ENCODE measurements at regions not wholly inside any gene's neighbourhood (a gene's known extent, or its start where the extent isn't known, plus 50 kb on each side); places are given as distances from the start of the nearest gene placed in this dataset.
"Not testable (repeated sequence)": the region's sequence is repeated elsewhere in the genome, so short reads cannot be mapped to it uniquely, and the experiment has no call there.

DNA sequence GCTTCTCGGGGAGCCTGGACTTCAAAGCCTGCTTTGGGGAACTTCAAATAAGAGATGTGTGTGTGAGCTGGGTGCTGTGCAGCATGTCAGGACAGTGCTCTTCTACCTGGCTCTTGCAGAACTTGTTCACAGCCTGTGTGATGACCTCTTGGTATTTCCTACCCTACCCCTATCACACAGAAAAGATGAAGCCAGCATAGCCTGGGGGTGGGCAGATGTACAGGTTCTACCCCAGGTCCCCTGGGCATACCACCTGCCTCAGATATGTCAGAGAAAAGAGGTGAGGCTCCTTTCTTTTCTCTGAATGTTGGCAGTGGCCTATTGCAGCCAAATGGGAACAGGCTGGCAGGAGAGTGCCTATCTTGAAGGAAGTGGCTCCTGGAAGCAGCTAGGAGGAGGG, 111.7 kb upstream of the ALG10B start:
- no peaks in the 10 kb centered on the region for H3K4me1 Mint-ChIP-seq
- no peaks in the 10 kb centered on the region for H3K36me3 Mint-ChIP-seq (ENCODE audit: low read depth)
- H3K4me3 Mint-ChIP-seq = no peak overlapping the region
- no peak overlapping the region for H3K27ac Mint-ChIP-seq
- no peaks in the 10 kb centered on the region for H3K27me3 Mint-ChIP-seq (ENCODE audit: low read depth)
- TF ChIP-seq CTCF (IDR thresholded peaks at IDR 0.05; ENCODE audit: unreplicated experiment in 3 of 3) = no peak
- H3K9me3 Mint-ChIP-seq = peaks cover 31% of the 10 kb centered on the region

GRCh38 chr12:38222011-38222410, 94.6 kb upstream of the ALG10B start:
- Mint-ChIP-seq H3K27ac (no peak overlapping the region), H3K4me1 (no peaks in the 10 kb centered on the region), H3K27me3 (ENCODE audit: low read depth) (no peaks in the 10 kb centered on the region), H3K36me3 (ENCODE audit: low read depth) (no peaks in the 10 kb centered on the region), H3K4me3 (no peak overlapping the region), H3K9me3 (peaks cover 19% of the 10 kb centered on the region)
- no peak for TF ChIP-seq CTCF (IDR thresholded peaks at IDR 0.05; ENCODE audit: unreplicated experiment in 3 of 3)

DNA sequence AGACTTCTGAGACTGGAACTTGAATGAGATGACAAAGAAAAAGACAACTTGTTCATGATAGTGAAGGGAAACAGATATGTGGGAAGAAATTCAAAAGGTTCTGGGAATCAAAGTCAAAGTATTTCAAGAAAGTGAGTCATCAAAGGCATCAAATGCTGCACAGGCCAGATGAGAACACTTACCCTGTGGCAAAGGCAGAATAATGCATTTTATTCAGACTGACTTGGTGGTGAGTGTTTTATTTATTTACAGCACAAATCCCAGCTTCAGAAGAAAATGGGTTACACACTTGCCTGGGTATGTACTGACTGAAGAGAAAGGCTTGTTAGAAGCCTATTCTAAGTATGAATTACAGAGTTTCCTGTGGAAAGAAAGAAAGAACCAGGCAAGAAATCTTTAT, 78.2 kb upstream of the ALG10B start:
- not testable (repeated sequence) for H3K27ac Mint-ChIP-seq; H3K27me3 Mint-ChIP-seq (ENCODE audit: low read depth); H3K36me3 Mint-ChIP-seq (ENCODE audit: low read depth); H3K4me3 Mint-ChIP-seq; H3K4me1 Mint-ChIP-seq
- peaks cover 13% of the 10 kb centered on the region for H3K9me3 Mint-ChIP-seq

DNA sequence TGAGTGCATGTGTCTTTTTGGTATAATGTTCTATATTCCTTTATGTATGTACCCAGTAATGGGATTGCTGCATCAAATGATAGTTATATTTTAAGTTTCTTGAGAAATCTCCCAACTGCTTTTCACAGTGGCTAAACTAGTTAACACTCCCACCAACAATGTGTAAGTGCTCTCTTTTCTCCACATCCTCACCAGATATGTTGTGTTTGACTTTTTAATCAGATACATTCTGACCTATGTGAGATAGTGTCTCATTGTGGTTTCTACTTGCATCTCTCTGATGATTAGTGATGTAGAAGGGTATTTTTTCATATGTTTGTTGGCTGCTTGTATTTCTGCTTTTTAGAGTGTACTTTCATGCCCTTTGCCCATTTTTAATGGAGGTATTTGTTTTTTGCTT, 62.8 kb upstream of the ALG10B start:
- Mint-ChIP-seq H3K36me3 (ENCODE audit: low read depth) (no peaks in the 10 kb centered on the region), H3K4me1 (no peaks in the 10 kb centered on the region)
- no peak for TF ChIP-seq CTCF (IDR thresholded peaks at IDR 0.05; ENCODE audit: unreplicated experiment in 3 of 3)

GRCh38 chr12:38258411-38258810, 58.2 kb upstream of the ALG10B start:
- Mint-ChIP-seq H3K4me3 (no peak overlapping the region), H3K27me3 (ENCODE audit: low read depth) (no peaks in the 10 kb centered on the region), H3K27ac (no peak overlapping the region), H3K36me3 (ENCODE audit: low read depth) (no peaks in the 10 kb centered on the region), H3K4me1 (no peaks in the 10 kb centered on the region), H3K9me3 (peaks cover 48% of the 10 kb centered on the region)
- no peak for TF ChIP-seq CTCF (IDR thresholded peaks at IDR 0.05; ENCODE audit: unreplicated experiment in 3 of 3)

More for the DNA sequence above, 62.8 kb upstream of the ALG10B start:
- Mint-ChIP-seq H3K27ac (no peak overlapping the region), H3K4me3 (no peak overlapping the region), H3K27me3 (ENCODE audit: low read depth) (no peaks in the 10 kb centered on the region), H3K9me3 (peaks cover 43% of the 10 kb centered on the region)

Data from nephron (organoid).